Right atrium auricular region (tissue), 2 donors: ENCODE measurements at regions not wholly inside any gene's neighbourhood (a gene's known extent, or its start where the extent isn't known, plus 50 kb on each side); places are given as distances from the start of the nearest gene placed in this dataset.

ENCODE experiments used
- DNase-seq: peaks from one replicate; pipeline ENCODE4 v3.0.0-alpha.2; 2019; ENCODE audit warnings: low spot score
- H3K27ac ChIP-seq, 2 donors: fragments of 200-600 bp; sonication (generic); 1 replicate in 1 of 2; 2 replicates in 1 of 2; pipeline ENCODE4 v1.5.1; 2016 to 2019
- H3K27me3 ChIP-seq, 2 donors: fragments of 200-600 bp; sonication (generic); one replicate each; pipeline versions ENCODE4 v1.5.1 to v1.6.0; 2017 to 2019
- H3K36me3 ChIP-seq: fragments of 200-600 bp; sonication (generic); one replicate; pipeline ENCODE4 v1.5.1; 2016
- H3K4me1 ChIP-seq, 2 donors: fragments of 200-600 bp; sonication (generic); one replicate each; pipeline versions ENCODE4 v1.5.1 to v1.6.0; 2017 to 2019
- H3K4me3 ChIP-seq, 2 donors: fragments of 200-600 bp; sonication (generic); 1 replicate in 1 of 2; 2 replicates in 1 of 2; pipeline ENCODE4 v1.5.1; 2017 to 2019; ENCODE audit warnings: mild to moderate bottlenecking in 1 of 2, moderate library complexity in 1 of 2
- H3K9me3 ChIP-seq, 2 donors: fragments of 200-600 bp; sonication (generic); one replicate each; pipeline ENCODE4 v1.5.1; 2019
- TF ChIP-seq, protein P1 (sequence below), 2 donors: fragments of 200-600 bp; sonication (generic); IDR thresholded peaks; one replicate each; pipeline ENCODE4 v1.5.1; 2019; ENCODE audit warnings: antibody characterized with exemption in 2 of 2

DNA sequence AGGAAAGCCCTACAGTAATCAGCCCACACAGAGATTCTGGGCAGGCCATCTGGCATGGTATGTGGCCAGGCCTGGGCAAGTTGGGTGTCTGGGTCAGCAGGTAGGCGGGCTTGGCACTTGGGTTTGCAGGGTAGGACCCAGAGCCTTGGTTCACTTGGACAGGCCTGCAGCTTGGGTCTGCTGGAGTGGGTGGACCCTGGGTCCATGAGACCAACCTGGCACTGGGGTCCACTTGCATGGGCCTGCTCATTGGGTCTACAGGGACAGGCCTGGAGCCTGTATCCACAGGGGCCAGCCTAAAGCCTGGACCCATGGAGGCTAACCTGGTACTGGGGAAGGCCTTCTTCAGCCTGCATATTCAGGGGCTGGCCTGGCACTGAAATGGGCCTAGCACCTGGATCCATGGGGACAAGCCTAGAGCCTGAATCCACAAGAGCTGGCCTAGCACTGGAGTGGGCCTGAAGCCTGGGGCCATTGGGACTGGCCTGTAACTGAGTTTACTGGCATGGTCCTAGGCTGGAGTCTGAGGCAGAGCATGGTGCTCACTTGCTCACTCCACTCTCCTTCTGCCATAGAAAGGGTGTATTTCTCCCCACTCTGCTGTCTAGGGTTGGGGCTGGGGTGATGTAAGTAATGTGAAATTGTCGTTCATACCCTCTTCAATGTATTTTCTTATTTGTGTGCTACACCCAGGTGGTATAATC, 315.0 kb downstream of the AHR start:
- TF ChIP-seq, protein P1, sequence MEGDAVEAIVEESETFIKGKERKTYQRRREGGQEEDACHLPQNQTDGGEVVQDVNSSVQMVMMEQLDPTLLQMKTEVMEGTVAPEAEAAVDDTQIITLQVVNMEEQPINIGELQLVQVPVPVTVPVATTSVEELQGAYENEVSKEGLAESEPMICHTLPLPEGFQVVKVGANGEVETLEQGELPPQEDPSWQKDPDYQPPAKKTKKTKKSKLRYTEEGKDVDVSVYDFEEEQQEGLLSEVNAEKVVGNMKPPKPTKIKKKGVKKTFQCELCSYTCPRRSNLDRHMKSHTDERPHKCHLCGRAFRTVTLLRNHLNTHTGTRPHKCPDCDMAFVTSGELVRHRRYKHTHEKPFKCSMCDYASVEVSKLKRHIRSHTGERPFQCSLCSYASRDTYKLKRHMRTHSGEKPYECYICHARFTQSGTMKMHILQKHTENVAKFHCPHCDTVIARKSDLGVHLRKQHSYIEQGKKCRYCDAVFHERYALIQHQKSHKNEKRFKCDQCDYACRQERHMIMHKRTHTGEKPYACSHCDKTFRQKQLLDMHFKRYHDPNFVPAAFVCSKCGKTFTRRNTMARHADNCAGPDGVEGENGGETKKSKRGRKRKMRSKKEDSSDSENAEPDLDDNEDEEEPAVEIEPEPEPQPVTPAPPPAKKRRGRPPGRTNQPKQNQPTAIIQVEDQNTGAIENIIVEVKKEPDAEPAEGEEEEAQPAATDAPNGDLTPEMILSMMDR (IDR thresholded peaks at IDR 0.05): no peak
- no peaks in the 10 kb centered on the region for H3K27me3 ChIP-seq
- H3K9me3 ChIP-seq: no peaks in the 10 kb centered on the region
- no peak for DNase-seq
- H3K4me3 ChIP-seq: no peak overlapping the region
- H3K36me3 ChIP-seq: no peaks in the 10 kb centered on the region
- no peak overlapping the region for H3K27ac ChIP-seq
- H3K4me1 ChIP-seq: no peaks in the 10 kb centered on the region

DNA sequence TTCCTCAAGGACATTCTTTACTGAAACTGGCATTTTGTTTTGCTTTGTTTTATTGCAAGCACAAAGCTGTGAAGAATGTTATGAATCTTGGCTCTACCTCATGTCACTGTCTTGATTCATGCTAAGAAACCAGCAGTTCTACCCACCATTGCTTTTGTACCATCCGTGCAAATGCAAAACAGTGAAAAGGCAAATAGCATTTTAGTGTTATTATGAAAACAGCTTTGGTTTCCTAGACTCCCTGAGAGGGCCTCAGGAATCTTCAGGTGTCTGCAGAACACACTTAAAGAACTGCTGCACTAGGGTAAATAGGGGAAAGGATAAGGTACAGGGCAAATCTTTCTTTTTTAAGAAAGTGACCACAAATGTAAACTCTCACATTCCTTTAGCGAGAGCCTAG, 318.9 kb downstream of the AHR start:
- no peak overlapping the region for H3K4me3 ChIP-seq
- no peaks in the 10 kb centered on the region for H3K9me3 ChIP-seq
- TF ChIP-seq, protein P1 (IDR thresholded peaks at IDR 0.05): no peak
- no peak overlapping the region for H3K27ac ChIP-seq
- H3K27me3 ChIP-seq: no peaks in the 10 kb centered on the region
- no peaks in the 10 kb centered on the region for H3K4me1 ChIP-seq
- no peaks in the 10 kb centered on the region for H3K36me3 ChIP-seq
- no peak for DNase-seq

DNA sequence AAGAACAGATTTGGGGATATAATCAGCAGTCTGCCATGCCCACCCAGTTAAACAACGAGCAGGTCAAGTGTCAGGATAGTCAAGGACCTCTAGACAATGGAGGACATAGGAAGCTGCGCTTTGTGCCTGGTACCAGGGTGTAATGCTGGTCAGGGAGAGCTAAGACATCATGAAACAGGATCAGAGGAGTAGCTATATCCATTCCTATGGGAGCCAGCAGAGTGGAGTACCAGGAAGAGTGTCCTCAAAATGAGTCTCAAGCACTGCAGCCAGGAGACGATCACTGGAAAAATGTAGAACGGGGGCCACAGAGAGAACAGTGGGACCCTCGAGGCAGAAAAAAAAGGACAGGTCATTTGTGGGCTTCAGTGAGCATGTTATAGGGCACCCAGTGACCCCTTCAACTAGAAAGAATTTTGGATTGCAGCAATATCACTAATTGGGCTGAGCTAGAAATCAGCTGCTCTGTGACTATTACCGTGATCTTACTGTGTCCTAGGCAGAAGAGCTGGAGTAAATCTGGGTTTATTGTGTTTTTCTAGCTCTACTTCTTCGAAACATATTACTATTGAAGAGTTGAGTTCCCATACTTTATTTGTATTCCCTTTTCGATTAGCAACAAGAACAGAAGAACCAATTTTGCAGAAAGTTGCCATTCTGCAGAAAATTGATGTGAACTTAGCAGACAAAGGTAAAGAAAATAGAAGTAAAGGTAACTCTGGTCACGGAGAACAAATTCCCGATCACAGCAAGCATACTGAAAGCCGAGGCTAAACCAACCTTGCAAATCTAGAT, 319.6 kb downstream of the AHR start:
- H3K9me3 ChIP-seq: no peaks in the 10 kb centered on the region
- no peaks in the 10 kb centered on the region for H3K27me3 ChIP-seq
- TF ChIP-seq, protein P1 (IDR thresholded peaks at IDR 0.05): no peak
- H3K27ac ChIP-seq: no peak overlapping the region
- DNase-seq: no peak
- no peaks in the 10 kb centered on the region for H3K4me1 ChIP-seq
- H3K4me3 ChIP-seq: no peak overlapping the region
- no peaks in the 10 kb centered on the region for H3K36me3 ChIP-seq

- Histone ChIP-seq H3K27ac (no peak overlapping the region), H3K27me3 (no peaks in the 10 kb centered on the region), H3K36me3 (no peaks in the 10 kb centered on the region), H3K4me1 (no peaks in the 10 kb centered on the region), H3K9me3 (no peaks in the 10 kb centered on the region), H3K4me3 (no peak overlapping the region)
- DNase-seq: no peak
- TF ChIP-seq, protein P1 (IDR thresholded peaks at IDR 0.05): no peak
Measured at GRCh38 chr7:17618652-17618974, 320.2 kb downstream of the AHR start.

- no peak for DNase-seq
- Histone ChIP-seq H3K9me3 (no peaks in the 10 kb centered on the region), H3K36me3 (no peaks in the 10 kb centered on the region), H3K4me3 (no peak overlapping the region), H3K27me3 (no peaks in the 10 kb centered on the region), H3K27ac (no peak overlapping the region), H3K4me1 (no peaks in the 10 kb centered on the region)
- TF ChIP-seq, protein P1 (IDR thresholded peaks at IDR 0.05): no peak
Measured at GRCh38 chr7:17619196-17619818, 320.9 kb downstream of the AHR start.
